Endothelial cell of umbilical vein (primary cell): ENCODE measurements at regions not wholly inside any gene's neighbourhood (a gene's known extent, or its start where the extent isn't known, plus 50 kb on each side); places are given as distances from the start of the nearest gene placed in this dataset.

ENCODE experiments used
- BruUV-seq: library from RNA; stranded (reverse); fragments of 400-500 nt; replicated peaks from 2 replicates; lab custom pipeline; 2021; lab: Mats Ljungman, UMichigan
- CTCF ChIA-PET: fragments of 300-600, 350-600 bp; sonication (Branson Sonifier 250); formaldehyde crosslinking; loops from one replicate; lab custom pipeline; 2021; ENCODE audit warnings: antibody characterized with exemption, inconsistent platforms; lab: Charles Lee
- POLR2A ChIA-PET: fragments of 300-600, 350-600 bp; sonication (Branson Sonifier 250); formaldehyde crosslinking; loops from one replicate; lab custom pipeline; 2021; ENCODE audit warnings: antibody characterized with exemption, inconsistent platforms; lab: Charles Lee
- DNase-seq: peaks from one replicate; pipeline ENCODE4 v3.0.0-alpha.2; 2011; ENCODE audit warnings: low read depth, low spot score
- FAIRE-seq: peaks from 2 replicates; lab custom pipeline; 2011; peaks lifted over from hg19 to GRCh38; lab: Jason Lieb, UNC
- H2AFZ ChIP-seq: 2 replicates; pipeline ENCODE4 v1.6.0; 2012; ENCODE audit warnings: low read depth, low read length, control low read depth, inconsistent platforms
- H3K27ac ChIP-seq: 2 replicates; pipeline ENCODE4 v1.5.1; 2011; ENCODE audit warnings: low read depth, mild to moderate bottlenecking, control low read depth, low read length, moderate library complexity; ENCODE audit not compliant: insufficient read depth
- H3K27me3 ChIP-seq, 2 experiments: 2 replicates each; pipeline versions ENCODE4 v1.6.0 to v1.6.1; 2011; ENCODE audit warnings: low read length in 2 of 2, mixed read lengths in 1 of 2; ENCODE audit not compliant: control insufficient read depth in 2 of 2, insufficient read depth in 2 of 2
- H3K36me3 ChIP-seq, 2 experiments: 2 replicates in 1 of 2; 3 replicates in 1 of 2; pipeline ENCODE4 v1.5.1; 2011; ENCODE audit warnings: low read length in 2 of 2, mild to moderate bottlenecking in 1 of 2, moderate library complexity in 1 of 2; ENCODE audit not compliant: control insufficient read depth in 2 of 2, insufficient read depth in 2 of 2; ENCODE audit errors: extremely low read depth in 1 of 2
- H3K4me1 ChIP-seq: 3 replicates; pipeline ENCODE4 v1.5.1; 2011; ENCODE audit warnings: mild to moderate bottlenecking, low read length; ENCODE audit not compliant: control insufficient read depth, insufficient read depth; ENCODE audit errors: extremely low read depth
- H3K4me2 ChIP-seq: 2 replicates; pipeline ENCODE4 v1.6.1; 2011; ENCODE audit warnings: low read length, control low read depth, mixed read lengths; ENCODE audit not compliant: insufficient read depth
- H3K4me3 ChIP-seq, 3 experiments: fragments of 200-600 bp in 1 of 3; sonication (generic), shearing (Covaris generic) in 1 of 3; replicated peaks in 1 of 3; 2 replicates each; pipeline ENCODE4 v1.5.1; 2011 to 2016; ENCODE audit warnings: control low read depth in 3 of 3, low read length in 3 of 3, mild to moderate bottlenecking in 2 of 3, inconsistent platforms in 1 of 3, low read depth in 1 of 3, moderate library complexity in 1 of 3; ENCODE audit not compliant: insufficient read depth in 1 of 3
- H3K79me2 ChIP-seq: 2 replicates; pipeline ENCODE4 v1.6.0; 2012; ENCODE audit warnings: low read length, inconsistent platforms; ENCODE audit not compliant: control insufficient read depth, insufficient read depth
- H3K9ac ChIP-seq: replicated peaks from 2 replicates; pipeline ENCODE3; 2011; ENCODE audit warnings: low read length, control low read depth; ENCODE audit not compliant: insufficient read depth; ENCODE audit errors: extremely low read depth
- H3K9me1 ChIP-seq: replicated peaks from 3 replicates; pipeline ENCODE4 v1.6.0; 2011; ENCODE audit warnings: mild to moderate bottlenecking, low read length; ENCODE audit not compliant: control insufficient read depth, insufficient read depth; ENCODE audit errors: extremely low read depth
- H3K9me3 ChIP-seq: replicated peaks from 2 replicates; pipeline ENCODE4 v1.5.1; 2012; ENCODE audit warnings: low read length, inconsistent platforms; ENCODE audit not compliant: control insufficient read depth, insufficient read depth
- H4K20me1 ChIP-seq: replicated peaks from 2 replicates; pipeline ENCODE3; 2011; ENCODE audit warnings: mild to moderate bottlenecking, low read length; ENCODE audit not compliant: control insufficient read depth, insufficient read depth; ENCODE audit errors: extremely low read depth
- EZH2 ChIP-seq: IDR thresholded peaks from 2 replicates; pipeline ENCODE4 v1.6.1; 2012; ENCODE audit warnings: borderline replicate concordance, low read depth, mild to moderate bottlenecking, moderate library complexity, low read length, inconsistent platforms; ENCODE audit not compliant: severe bottlenecking
- FOS ChIP-seq: IDR thresholded peaks from 2 replicates; pipeline ENCODE4 v1.6.1; 2011; ENCODE audit warnings: mild to moderate bottlenecking, low read length, moderate library complexity, borderline replicate concordance; ENCODE audit not compliant: insufficient read depth
- GATA2 ChIP-seq: IDR thresholded peaks from 2 replicates; pipeline ENCODE4 v1.7.0; 2011; ENCODE audit warnings: low read depth, mild to moderate bottlenecking, moderate library complexity, mixed read lengths, low read length; ENCODE audit not compliant: insufficient read length, insufficient read depth
- JUN ChIP-seq: IDR thresholded peaks from 2 replicates; pipeline ENCODE4 v1.6.1; 2011; ENCODE audit warnings: borderline replicate concordance, low read depth; ENCODE audit not compliant: insufficient read length, insufficient read depth
- MYC ChIP-seq: IDR thresholded peaks from one replicate; pipeline ENCODE4 v1.6.1; 2011; ENCODE audit warnings: mild to moderate bottlenecking, low read depth, low read length
- POLR2A ChIP-seq: IDR thresholded peaks from 2 replicates; pipeline ENCODE4 v1.6.1; 2012; ENCODE audit warnings: low read depth, mild to moderate bottlenecking, control low read depth, low read length
- POLR2AphosphoS5 ChIP-seq: IDR thresholded peaks from 2 replicates; pipeline ENCODE4 v1.6.1; 2012; ENCODE audit warnings: low read depth, mild to moderate bottlenecking, control low read depth, low read length, moderate library complexity; ENCODE audit not compliant: insufficient read depth
- dilution Hi-C: fragments of 300-500 bp; cut with MboI; formaldehyde crosslinking; loops from one replicate; pipeline ENCODE4 v1.15.0; 2019; ENCODE audit warnings: low sequenced_read_pairs; ENCODE audit not compliant: extremely low pct_ligation_motif_present
- intact Hi-C: fragments of 100-400 bp; cut with micrococcal nuclease; formaldehyde crosslinking; loops from one replicate; pipeline ENCODE4 v1.10.0; 2022
- TF ChIP-seq, protein P1 (sequence below): IDR thresholded peaks from 2 replicates; pipeline ENCODE4 v1.6.1; 2011; ENCODE audit not compliant: insufficient read depth, insufficient read length
- TF ChIP-seq, protein P2 (sequence below), 2 donors: IDR thresholded peaks; 1 replicate in 1 of 2; 2 replicates in 1 of 2; pipeline ENCODE4 v1.5.1; 2011; ENCODE audit warnings: low read length in 2 of 2, mild to moderate bottlenecking in 2 of 2, moderate library complexity in 2 of 2, control low read depth in 1 of 2, inconsistent platforms in 1 of 2, low read depth in 1 of 2; ENCODE audit not compliant: insufficient read depth in 1 of 2; ENCODE audit errors: extremely low read depth in 1 of 2

GRCh38 chr2:59077026-59077725 lies 836.1 kb upstream of the FANCL start:
- dilution Hi-C loops, result no loop called here
- H3K9me1 ChIP-seq, result no peaks in the 10 kb centered on the region
- FAIRE-seq (no peak), DNase-seq (no peak)
- intact Hi-C loops, result no loop called here
- no peaks in the 10 kb centered on the region for H3K36me3 ChIP-seq
- CTCF ChIA-PET, result no interaction called here
- H2AFZ ChIP-seq, result no peak overlapping the region
- H3K9ac ChIP-seq, result no peak overlapping the region
- POLR2A ChIA-PET, result no interaction called here
- H3K4me3 ChIP-seq, result no peak overlapping the region
- no peak overlapping the region for H3K4me2 ChIP-seq
- no peaks in the 10 kb centered on the region for H3K4me1 ChIP-seq
- H3K9me3 ChIP-seq, result no peaks in the 10 kb centered on the region
- BruUV-seq, result no TSS peak
- H3K27ac ChIP-seq, result no peak overlapping the region
- no peaks in the 10 kb centered on the region for H3K27me3 ChIP-seq
- no peaks in the 10 kb centered on the region for H3K79me2 ChIP-seq
- no peaks in the 10 kb centered on the region for H4K20me1 ChIP-seq
- no peak for TF ChIP-seq FOS
- no peak for TF ChIP-seq JUN
- TF ChIP-seq GATA2, result no peak

DNA sequence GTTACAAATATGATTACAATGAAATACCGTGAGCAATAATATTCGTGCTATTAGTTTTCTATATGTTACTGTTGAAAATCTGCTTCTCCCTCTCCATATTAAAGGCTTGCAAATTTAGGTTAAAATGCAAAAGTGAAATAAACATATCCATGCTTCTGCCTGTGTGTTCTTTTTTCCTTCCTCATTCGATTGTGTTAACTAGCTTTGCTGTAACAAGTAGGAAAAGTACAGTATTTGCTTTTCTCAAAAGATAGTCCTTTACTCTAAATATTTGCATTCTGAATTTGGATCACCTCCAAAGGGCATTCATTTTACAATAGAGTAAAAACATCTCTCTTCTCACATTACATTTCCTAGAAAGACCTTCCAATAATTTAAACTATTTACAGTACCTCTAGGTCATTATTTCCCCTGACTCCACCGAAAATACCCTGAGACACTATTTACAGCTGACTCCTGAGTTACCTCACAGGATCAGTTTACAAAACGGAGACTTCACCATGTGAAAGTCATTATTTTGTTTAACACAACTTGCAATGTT lies 835.0 kb upstream of the FANCL start:
- H3K4me3 ChIP-seq, result no peak overlapping the region
- H3K4me2 ChIP-seq, result no peak overlapping the region
- no peak for DNase-seq
- H4K20me1 ChIP-seq, result no peaks in the 10 kb centered on the region
- no peak for FAIRE-seq
- no TSS peak for BruUV-seq
- H3K4me1 ChIP-seq, result no peaks in the 10 kb centered on the region
- H2AFZ ChIP-seq, result no peak overlapping the region
- ChIA-PET CTCF (no interaction called here), POLR2A (no interaction called here)
- H3K79me2 ChIP-seq, result no peaks in the 10 kb centered on the region
- H3K27me3 ChIP-seq, result no peaks in the 10 kb centered on the region
- dilution Hi-C loops (no loop called here), intact Hi-C loops (no loop called here)
- no peak overlapping the region for H3K9ac ChIP-seq
- H3K9me1 ChIP-seq, result no peaks in the 10 kb centered on the region
- H3K36me3 ChIP-seq, result no peaks in the 10 kb centered on the region
- no peaks in the 10 kb centered on the region for H3K9me3 ChIP-seq
- H3K27ac ChIP-seq, result no peak overlapping the region
- no peak for TF ChIP-seq JUN
- TF ChIP-seq MYC, result no peak
- TF ChIP-seq FOS, result no peak
- TF ChIP-seq POLR2A, result no peak
- TF ChIP-seq, protein P1, sequence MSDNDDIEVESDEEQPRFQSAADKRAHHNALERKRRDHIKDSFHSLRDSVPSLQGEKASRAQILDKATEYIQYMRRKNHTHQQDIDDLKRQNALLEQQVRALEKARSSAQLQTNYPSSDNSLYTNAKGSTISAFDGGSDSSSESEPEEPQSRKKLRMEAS, result no peak
- TF ChIP-seq, protein P2, sequence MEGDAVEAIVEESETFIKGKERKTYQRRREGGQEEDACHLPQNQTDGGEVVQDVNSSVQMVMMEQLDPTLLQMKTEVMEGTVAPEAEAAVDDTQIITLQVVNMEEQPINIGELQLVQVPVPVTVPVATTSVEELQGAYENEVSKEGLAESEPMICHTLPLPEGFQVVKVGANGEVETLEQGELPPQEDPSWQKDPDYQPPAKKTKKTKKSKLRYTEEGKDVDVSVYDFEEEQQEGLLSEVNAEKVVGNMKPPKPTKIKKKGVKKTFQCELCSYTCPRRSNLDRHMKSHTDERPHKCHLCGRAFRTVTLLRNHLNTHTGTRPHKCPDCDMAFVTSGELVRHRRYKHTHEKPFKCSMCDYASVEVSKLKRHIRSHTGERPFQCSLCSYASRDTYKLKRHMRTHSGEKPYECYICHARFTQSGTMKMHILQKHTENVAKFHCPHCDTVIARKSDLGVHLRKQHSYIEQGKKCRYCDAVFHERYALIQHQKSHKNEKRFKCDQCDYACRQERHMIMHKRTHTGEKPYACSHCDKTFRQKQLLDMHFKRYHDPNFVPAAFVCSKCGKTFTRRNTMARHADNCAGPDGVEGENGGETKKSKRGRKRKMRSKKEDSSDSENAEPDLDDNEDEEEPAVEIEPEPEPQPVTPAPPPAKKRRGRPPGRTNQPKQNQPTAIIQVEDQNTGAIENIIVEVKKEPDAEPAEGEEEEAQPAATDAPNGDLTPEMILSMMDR (IDR thresholded peaks at IDR 0.05; ENCODE audit: extremely low read depth in 1 of 2, insufficient read depth in 1 of 2, low read depth in 1 of 2, low read length in 2 of 2), result no peak
- no peak for TF ChIP-seq POLR2AphosphoS5
- TF ChIP-seq GATA2, result no peak
- no peak for TF ChIP-seq EZH2
